Adrenal gland (tissue), 5 donors: ENCODE measurements at regions not wholly inside any gene's neighbourhood (a gene's known extent, or its start where the extent isn't known, plus 50 kb on each side); places are given as distances from the start of the nearest gene placed in this dataset.

Experiments
- CTCF ChIP-seq, 6 experiments: fragments of 450-650 bp in 4 of 6; fragments of 200-600 bp in 2 of 6; sonication (generic) in 1 of 6; IDR thresholded peaks; 1 replicate in 5 of 6; 2 replicates in 1 of 6; pipeline versions ENCODE4 v1.5.1 to v1.8.0; 2016 to 2021; ENCODE audit warnings: antibody characterized with exemption in 6 of 6, mild to moderate bottlenecking in 2 of 6, moderate library complexity in 1 of 6
- POLR2A ChIP-seq, 2 donors: fragments of 450-650 bp; IDR thresholded peaks; one replicate each; pipeline ENCODE4 v1.6.1; 2017; ENCODE audit warnings: antibody characterized with exemption in 2 of 2, mild to moderate bottlenecking in 2 of 2, moderate library complexity in 1 of 2
- donor health status: DM: no; HTN: no; CAD: no.

- no peak for TF ChIP-seq POLR2A (IDR thresholded peaks at IDR 0.05)
- TF ChIP-seq CTCF (IDR thresholded peaks at IDR 0.05): no peak
Observed at GRCh38 chr16:85990861-85991301, 91.9 kb downstream of the IRF8 start.
